ENCODE measurements at regions not wholly inside any gene's neighbourhood (a gene's known extent, or its start where the extent isn't known, plus 50 kb on each side); places are given as distances from the start of the nearest gene placed in this dataset.

GRCh38 chr2:18167871-18168270, 289.4 kb downstream of the KCNS3 start:
- TF ChIP-seq CTCF (IDR thresholded peaks at IDR 0.05) (no peak), EZH2 (IDR thresholded peaks at IDR 0.05; ENCODE audit: borderline replicate concordance, insufficient read depth, low read depth, low read length, poor library complexity, severe bottlenecking) (no peak)

Measured in B cell (primary cell).